HG03520 (cell line): ENCODE measurements at regions not wholly inside any gene's neighbourhood (a gene's known extent, or its start where the extent isn't known, plus 50 kb on each side); places are given as distances from the start of the nearest gene placed in this dataset.

Experiments used
- ATAC-seq: cut with Tn5 transposase; IDR thresholded peaks from one replicate; pipeline ENCODE4 v1.9.1; 2021; ENCODE audit warnings: mild to moderate bottlenecking, moderate library complexity; ENCODE audit not compliant: unreplicated experiment

GRCh38 chr2:217482056-217482710 lies 520.6 kb downstream of the TNS1 start:
- ATAC-seq, result no peak

- no peak for ATAC-seq
Measured at GRCh38 chr2:217481577-217481976, 521.2 kb downstream of the TNS1 start.

- no peak for ATAC-seq
Measured at GRCh38 chr2:217479566-217479965, 523.2 kb downstream of the TNS1 start.

GRCh38 chr2:217478831-217479455 lies 523.9 kb downstream of the TNS1 start:
- ATAC-seq, result no peak

GRCh38 chr2:217477583-217477982 lies 525.2 kb downstream of the TNS1 start:
- no peak for ATAC-seq

- ATAC-seq, result no peak
Measured at GRCh38 chr2:217475791-217476190, 527.0 kb downstream of the TNS1 start.

- no peak for ATAC-seq
Measured at GRCh38 chr2:217475101-217475500, 527.7 kb downstream of the TNS1 start.

- no peak for ATAC-seq
Measured at GRCh38 chr2:217471319-217471718, 531.5 kb downstream of the TNS1 start.

- no peak for ATAC-seq
Measured at GRCh38 chr2:217469203-217469810, 533.5 kb downstream of the TNS1 start.

- no peak for ATAC-seq
Measured at GRCh38 chr2:217468042-217468830, 534.6 kb downstream of the TNS1 start.

GRCh38 chr2:217467331-217467730 lies 535.5 kb downstream of the TNS1 start:
- ATAC-seq, result no peak

GRCh38 chr2:217466805-217467204 lies 536.0 kb downstream of the TNS1 start:
- ATAC-seq, result no peak

- ATAC-seq, result no peak
Measured at GRCh38 chr2:217466104-217466503, 536.7 kb downstream of the TNS1 start.

- no peak for ATAC-seq
Measured at GRCh38 chr2:217465100-217465499, 537.7 kb downstream of the TNS1 start.

GRCh38 chr2:217463402-217464075 lies 539.3 kb downstream of the TNS1 start:
- no peak for ATAC-seq

- ATAC-seq, result no peak
Measured at GRCh38 chr2:217462121-217462520, 540.7 kb downstream of the TNS1 start.

GRCh38 chr2:217461674-217462073 lies 541.1 kb downstream of the TNS1 start:
- no peak for ATAC-seq

GRCh38 chr2:217459680-217460405 lies 543.0 kb downstream of the TNS1 start:
- no peak for ATAC-seq

GRCh38 chr2:217459016-217459415 lies 543.8 kb downstream of the TNS1 start:
- ATAC-seq, result no peak

GRCh38 chr2:217456016-217456415 lies 546.8 kb downstream of the TNS1 start:
- ATAC-seq, result no peak
